K562 (cell line): ENCODE measurements at regions not wholly inside any gene's neighbourhood (a gene's known extent, or its start where the extent isn't known, plus 50 kb on each side); places are given as distances from the start of the nearest gene placed in this dataset.

ENCODE experiments used
- ATAC-seq: fragments of 200-7000 bp; cut with Tn5 transposase; 3 replicates; pipeline ENCODE4 v1.9.1; 2020; ENCODE audit warnings: moderate library complexity
- BruUV-seq: library from RNA; stranded (reverse); fragments of 400-500 nt; replicated peaks from 2 replicates; lab custom pipeline; 2021; lab: Mats Ljungman, UMichigan
- CTCF ChIA-PET: fragments of 300-600 bp; formaldehyde crosslinking; extraction: SDS; loops from one replicate; lab custom pipeline; 2021; ENCODE audit warnings: low intra/inter-chr PET ratio; lab: Yijun Ruan, JAX
- POLR2A ChIA-PET: fragments of 300-600, 350-650 bp; sonication (Branson Sonifier 250); formaldehyde crosslinking; extraction: SDS; loops from one replicate; lab custom pipeline; 2021; ENCODE audit warnings: antibody characterized with exemption, inconsistent platforms; lab: Yijun Ruan, JAX
- DNase-seq, 4 experiments: peaks; one replicate each; pipeline versions ENCODE4 v3.0.0 to v3.0.0-alpha.2; 2011 to 2018; ENCODE audit warnings: low spot score in 3 of 4, mixed read lengths in 3 of 4; ENCODE audit errors: extremely low read depth in 1 of 4
- FAIRE-seq: peaks from 2 replicates; lab custom pipeline; 2011; peaks lifted over from hg19 to GRCh38; lab: Jason Lieb, UNC
- H2AFZ ChIP-seq: 2 replicates; pipeline ENCODE4 v1.6.0; 2011; ENCODE audit warnings: low read depth, low read length, control low read depth, inconsistent platforms
- H3K27ac ChIP-seq: fragments of 200-600 bp; 3 replicates; pipeline ENCODE4 v1.8.0; 2011; ENCODE audit warnings: low read depth, mild to moderate bottlenecking, control low read depth, inconsistent platforms, low read length, moderate library complexity, mixed read lengths; ENCODE audit errors: extremely low read depth
- H3K27me3 ChIP-seq, 2 experiments: fragments of 300-600 bp in 1 of 2; 2 replicates in 1 of 2; 3 replicates in 1 of 2; pipeline versions ENCODE4 v1.6.0 to v1.8.0; 2011; ENCODE audit warnings: inconsistent platforms in 2 of 2, low read length in 2 of 2, mild to moderate bottlenecking in 1 of 2, mixed read lengths in 1 of 2, moderate library complexity in 1 of 2; ENCODE audit not compliant: control insufficient read depth in 2 of 2, insufficient read depth in 2 of 2
- H3K36me3 ChIP-seq: fragments of 300-600 bp; 3 replicates; pipeline ENCODE4 v1.8.0; 2011; ENCODE audit warnings: mild to moderate bottlenecking, low read length, inconsistent platforms; ENCODE audit not compliant: control insufficient read depth, insufficient read depth
- H3K4me1 ChIP-seq, 2 experiments: fragments of 200-600 bp in 1 of 2; replicated peaks in 1 of 2; 2 replicates in 1 of 2; 3 replicates in 1 of 2; pipeline versions ENCODE4 v1.5.1 to v1.8.0; 2011; ENCODE audit warnings: inconsistent platforms in 2 of 2, low read length in 2 of 2, mild to moderate bottlenecking in 1 of 2, mixed read lengths in 1 of 2, moderate library complexity in 1 of 2; ENCODE audit not compliant: control insufficient read depth in 2 of 2, insufficient read depth in 2 of 2
- H3K4me2 ChIP-seq: 2 replicates; pipeline ENCODE4 v1.6.1; 2011; ENCODE audit warnings: low read length, control low read depth, inconsistent platforms, mixed read lengths; ENCODE audit not compliant: insufficient read depth
- H3K4me3 ChIP-seq: fragments of 200-600 bp; sonication (generic), shearing (Covaris generic); 2 replicates; pipeline ENCODE4 v1.5.1; 2016; ENCODE audit warnings: control low read depth, inconsistent platforms
- H3K79me2 ChIP-seq: fragments of 200-600 bp; 3 replicates; pipeline ENCODE4 v1.8.0; 2011; ENCODE audit warnings: low read length, inconsistent platforms; ENCODE audit not compliant: control insufficient read depth, insufficient read depth
- H3K9ac ChIP-seq, 2 experiments: 2 replicates each; pipeline versions ENCODE4 v1.6.0 to v1.6.1; 2011; ENCODE audit warnings: low read depth in 2 of 2, low read length in 2 of 2, control low read depth in 1 of 2, inconsistent platforms in 1 of 2, mild to moderate bottlenecking in 1 of 2, mixed read lengths in 1 of 2; ENCODE audit not compliant: insufficient read depth in 1 of 2
- H3K9me1 ChIP-seq: one replicate; pipeline ENCODE4 v1.6.0; 2011; ENCODE audit warnings: inconsistent platforms, mild to moderate bottlenecking, low read length, moderate library complexity; ENCODE audit not compliant: control insufficient read depth, insufficient read depth
- H3K9me3 ChIP-seq: replicated peaks from 2 replicates; pipeline ENCODE4 v1.5.1; 2011; ENCODE audit warnings: low read depth, low read length, inconsistent platforms; ENCODE audit not compliant: control insufficient read depth, insufficient read depth
- H4K20me1 ChIP-seq: replicated peaks from 2 replicates; pipeline ENCODE4 v1.6.1; 2011; ENCODE audit warnings: low read length, inconsistent platforms, mixed read lengths; ENCODE audit not compliant: control insufficient read depth, insufficient read depth
- ATF4 ChIP-seq: fragments of 450-650 bp; formaldehyde crosslinking; IDR thresholded peaks from 2 replicates; pipeline ENCODE4 v1.4.0; 2022; ENCODE audit warnings: mild to moderate bottlenecking, moderate library complexity
- BRF1 ChIP-seq: IDR thresholded peaks from 3 replicates; pipeline ENCODE4 v1.6.1; 2011; ENCODE audit warnings: borderline replicate concordance, mild to moderate bottlenecking; ENCODE audit not compliant: insufficient read length; ENCODE audit errors: extremely low read depth
- CHAMP1 ChIP-seq: fragments of 450-650 bp; IDR thresholded peaks from 2 replicates; pipeline ENCODE4 v1.6.1; 2016; ENCODE audit warnings: mild to moderate bottlenecking
- E2F5 ChIP-seq: sonication (generic); formaldehyde crosslinking; IDR thresholded peaks from 2 replicates; pipeline ENCODE4 v1.8.0; 2022; ENCODE audit warnings: mild to moderate bottlenecking, missing genetic modification reagents
- FOXM1 ChIP-seq, 2 experiments: fragments of 450-650 bp in 1 of 2; sonication (generic) in 1 of 2; formaldehyde crosslinking in 1 of 2; IDR thresholded peaks; 2 replicates each; pipeline versions ENCODE4 v1.6.1 to v1.9.0; 2017 to 2022; ENCODE audit warnings: low read depth in 2 of 2, mild to moderate bottlenecking in 2 of 2, missing genetic modification reagents in 1 of 2, moderate library complexity in 1 of 2
- HDAC6 ChIP-seq: IDR thresholded peaks from 2 replicates; pipeline ENCODE4 v1.6.1; 2012; ENCODE audit warnings: low read depth, mild to moderate bottlenecking, control low read depth, inconsistent platforms, low read length, moderate library complexity
- MAFK ChIP-seq: IDR thresholded peaks from 2 replicates; pipeline ENCODE4 v1.6.1; 2011; ENCODE audit warnings: low read length, improper control_type of control experiment
- NFATC3 ChIP-seq: fragments of 450-650 bp; IDR thresholded peaks from 2 replicates; pipeline ENCODE4 v1.6.1; 2017; ENCODE audit warnings: mild to moderate bottlenecking
- RHOXF2B ChIP-seq: fragments of 250-450 bp; sonication (Bioruptor Pico); conservative IDR thresholded peaks from 2 replicates; pipeline ENCODE4 v1.5.1; 2021
- SMAD4 ChIP-seq: fragments of 250-450 bp; sonication (Bioruptor Pico); conservative IDR thresholded peaks from 2 replicates; pipeline ENCODE4 v1.8.0; 2021; ENCODE audit warnings: inconsistent platforms, mild to moderate bottlenecking, moderate library complexity
- TEAD4 ChIP-seq, 2 experiments: sonication (generic) in 1 of 2; formaldehyde crosslinking in 1 of 2; IDR thresholded peaks; 2 replicates each; pipeline versions ENCODE4 v1.6.1 to v1.8.0; 2012 to 2022; ENCODE audit warnings: borderline replicate concordance in 1 of 2, inconsistent platforms in 1 of 2, low read length in 1 of 2, mild to moderate bottlenecking in 1 of 2, missing genetic modification reagents in 1 of 2
- ZFP1 ChIP-seq: fragments of 450-650 bp; formaldehyde crosslinking; IDR thresholded peaks from 2 replicates; pipeline ENCODE4 v1.4.0; 2020; ENCODE audit warnings: mild to moderate bottlenecking, mixed read lengths
- ZKSCAN1 ChIP-seq: fragments of 150-350 bp; IDR thresholded peaks from 2 replicates; pipeline ENCODE4 v1.6.1; 2016; ENCODE audit warnings: low read depth, low read length
- ZNF212 ChIP-seq: fragments of 450-650 bp; formaldehyde crosslinking; IDR thresholded peaks from 2 replicates; pipeline ENCODE4 v1.4.0; 2020; ENCODE audit warnings: mild to moderate bottlenecking
- ZNF24 ChIP-seq: fragments of 450-650 bp; IDR thresholded peaks from 2 replicates; pipeline ENCODE4 v1.6.1; 2016
- ZNF639 ChIP-seq, 2 experiments: fragments of 200-800 bp in 1 of 2; sonication (Bioruptor generic) in 1 of 2; sonication (generic) in 1 of 2; formaldehyde crosslinking in 1 of 2; IDR thresholded peaks in 1 of 2; conservative IDR thresholded peaks in 1 of 2; 2 replicates each; pipeline versions ENCODE4 v1.5.0 to v1.6.1; 2016 to 2020; ENCODE audit warnings: missing compliant biosample characterization in 1 of 2, missing genetic modification characterization in 1 of 2, missing genetic modification reagents in 1 of 2
- ZNF699 ChIP-seq: fragments of 250-450 bp; sonication (Bioruptor Pico); IDR thresholded peaks from 2 replicates; pipeline ENCODE4 v1.8.0; 2021; ENCODE audit warnings: mild to moderate bottlenecking, moderate library complexity; ENCODE audit not compliant: insufficient replicate concordance
- WGBS: fragments of 100-300 bp; shearing (Covaris generic); methylation state at CpG from one replicate; pipeline ENCODE4 v1.1.6; 2016; ENCODE audit warnings: low coverage, mixed read lengths; ENCODE audit not compliant: insufficient coverage; ENCODE audit errors: missing lambda C conversion rate; 5-methylcytosine and 5-hydroxymethylcytosine counted together
- in situ Hi-C: fragments of 300-500 bp; cut with MboI; formaldehyde crosslinking; loops from 4 replicates; pipeline ENCODE4 v1.15.0; 2018; ENCODE audit warnings: inconsistent platforms, mixed read lengths
- intact Hi-C: fragments of 100-400 bp; cut with micrococcal nuclease; formaldehyde crosslinking; loops from 2 replicates; pipeline ENCODE4 v1.14.2; 2022

- no peak for TF ChIP-seq MAFK
- TF ChIP-seq ZFP1 (CRISPR knock-in tag) = no peak
- TF ChIP-seq FOXM1 (IDR thresholded peaks at IDR 0.05; ENCODE audit: low read depth) = no peak
- no peak for TF ChIP-seq FOXM1 (CRISPR knock-in tag; IDR thresholded peaks at IDR 0.05; ENCODE audit: low read depth)
- no peak for TF ChIP-seq HDAC6
- TF ChIP-seq NFATC3 = no peak
- TF ChIP-seq ZNF24 = no peak
- no peak for TF ChIP-seq ZNF212 (CRISPR knock-in tag)
These were observed 475.2 kb upstream of the USP24 start (continued) for GRCh38 chr1:55690366-55690765.

- 0% methylated on average over 3 of the region's 3 CpGs for WGBS
- no peak for ATAC-seq
- in situ Hi-C loops = no loop called here
- TF ChIP-seq CHAMP1 = no peak
- TF ChIP-seq BRF1 = no peak
- TF ChIP-seq ZNF699 (CRISPR knock-in tag) = no peak
- TF ChIP-seq E2F5 = no peak
- TF ChIP-seq RHOXF2B = no peak
- TF ChIP-seq SMAD4 (CRISPR knock-in tag) = no peak
- no peak for TF ChIP-seq TEAD4 (IDR thresholded peaks at IDR 0.05; ENCODE audit: low read length)
- TF ChIP-seq TEAD4 (CRISPR knock-in tag; IDR thresholded peaks at IDR 0.05; ENCODE audit: borderline replicate concordance) = no peak
- no peak for TF ChIP-seq ZKSCAN1
- no peak for TF ChIP-seq ATF4 (CRISPR knock-in tag)
- no peak for TF ChIP-seq ZNF639 (CRISPR knock-in tag; conservative IDR thresholded peaks at IDR 0.05 in 1 of 2, IDR thresholded peaks at IDR 0.05 in 1 of 2)
These were observed 474.6 kb upstream of the USP24 start for GRCh38 chr1:55689800-55690199.

More at GRCh38 chr1:55689800-55690199, 474.6 kb upstream of the USP24 start:
- BruUV-seq = no TSS peak
- no peaks in the 10 kb centered on the region for H3K27me3 ChIP-seq
- CTCF ChIA-PET = no interaction called here
- intact Hi-C loops = no loop called here
- DNase-seq = no peak
- H3K9me1 ChIP-seq = no peaks in the 10 kb centered on the region
- H3K36me3 ChIP-seq = no peaks in the 10 kb centered on the region
- no peak overlapping the region for H3K4me2 ChIP-seq
- POLR2A ChIA-PET = no interaction called here
- no peak overlapping the region for H3K9ac ChIP-seq
- FAIRE-seq = no peak
- no peaks in the 10 kb centered on the region for H3K9me3 ChIP-seq
- H3K4me1 ChIP-seq = no peaks in the 10 kb centered on the region
- H3K4me3 ChIP-seq = no peak overlapping the region
- H2AFZ ChIP-seq = no peak overlapping the region
- H4K20me1 ChIP-seq = no peaks in the 10 kb centered on the region
- H3K27ac ChIP-seq = no peak overlapping the region
- no peaks in the 10 kb centered on the region for H3K79me2 ChIP-seq
